ENCODE measurements at regions not wholly inside any gene's neighbourhood (a gene's known extent, or its start where the extent isn't known, plus 50 kb on each side); places are given as distances from the start of the nearest gene placed in this dataset.

GRCh38 chr18:56285387-56286065 is 352.9 kb downstream of the TXNL1 start:
- FAIRE-seq (no peak), ATAC-seq (no peak), DNase-seq (ENCODE audit: low read depth, low spot score) (no peak)
- RAD21 ChIA-PET (ENCODE audit: unreplicated experiment) = no interaction called here
- Histone ChIP-seq H4K20me1 (ENCODE audit: control insufficient read depth, insufficient read depth) (no peaks in the 10 kb centered on the region), H3K4me1 (ENCODE audit: control insufficient read depth, insufficient read depth, low read length) (no peaks in the 10 kb centered on the region), H2AFZ (ENCODE audit: control insufficient read depth, low read depth, low read length) (no peak overlapping the region), H3K4me3 (no peak overlapping the region), H3K79me2 (ENCODE audit: control insufficient read depth, insufficient read depth, low read length) (no peaks in the 10 kb centered on the region), H3K9me3 (replicated peaks; ENCODE audit: control insufficient read depth, insufficient read depth, low read length) (no peaks in the 10 kb centered on the region), H3K4me2 (ENCODE audit: control insufficient read depth, insufficient read depth) (no peak overlapping the region), H3K9ac (ENCODE audit: control insufficient read depth, insufficient read depth, low read length) (no peak overlapping the region), H3K36me3 (ENCODE audit: control insufficient read depth in 2 of 2, insufficient read depth in 2 of 2, low read length in 1 of 2) (no peaks in the 10 kb centered on the region), H3K27me3 (replicated peaks in 1 of 2; ENCODE audit: control insufficient read depth in 2 of 2, insufficient read depth in 2 of 2, low read length in 1 of 2) (no peaks in the 10 kb centered on the region), H3K27ac (ENCODE audit: control insufficient read depth, insufficient read depth) (no peak overlapping the region)
- TF ChIP-seq EP300 (IDR thresholded peaks at IDR 0.05; ENCODE audit: borderline replicate concordance in 1 of 2, control insufficient read depth in 1 of 2, low read depth in 2 of 2, low read length in 2 of 2) (no peak), ZBTB33 (IDR thresholded peaks at IDR 0.05) (no peak), NRF1 (conservative IDR thresholded peaks at IDR 0.05; ENCODE audit: low read depth, low read length) (no peak), ZNF687 (IDR thresholded peaks at IDR 0.05) (no peak), SREBF2 (IDR thresholded peaks at IDR 0.05; ENCODE audit: low read length) (no peak), ASH2L (IDR thresholded peaks at IDR 0.05; ENCODE audit: borderline replicate concordance, low read depth) (no peak), MLLT1 (IDR thresholded peaks at IDR 0.05) (no peak)
- 66% methylated on average over 9 of the region's 9 CpGs for WGBS (ENCODE audit: insufficient coverage, insufficient replicate concordance, low lambda C conversion rate, missing lambda C conversion rate)
- SMC1A ChIA-PET (ENCODE audit: uncharacterized antibody, unreplicated experiment) = no interaction called here
- CTCF ChIA-PET = no interaction called here
- POLR2A ChIA-PET = interaction anchor here (0.9 kb wide), 1 partner anchor 24 kb away, joined by 5 read pairs; no protein-coding TSS in a partner anchor
- in situ Hi-C loops (cut with MboI) (no loop called here), intact Hi-C loops (cut with micrococcal nuclease; ENCODE audit: unreplicated experiment) (no loop called here)
- BruUV-seq (replicated peaks) = no TSS peak
